CD4-positive, alpha-beta T cell treated with Interferon gamma for 1 hour (primary cell): ENCODE measurements at regions not wholly inside any gene's neighbourhood (a gene's known extent, or its start where the extent isn't known, plus 50 kb on each side); places are given as distances from the start of the nearest gene placed in this dataset.

ENCODE experiments used
- DNase-seq: peaks from one replicate; pipeline ENCODE4 v3.0.0-alpha.2; 2020

GRCh38 chr22:47782328-47783075 is 1020.1 kb downstream of the TBC1D22A start:
- DNase-seq = no peak

DNA sequence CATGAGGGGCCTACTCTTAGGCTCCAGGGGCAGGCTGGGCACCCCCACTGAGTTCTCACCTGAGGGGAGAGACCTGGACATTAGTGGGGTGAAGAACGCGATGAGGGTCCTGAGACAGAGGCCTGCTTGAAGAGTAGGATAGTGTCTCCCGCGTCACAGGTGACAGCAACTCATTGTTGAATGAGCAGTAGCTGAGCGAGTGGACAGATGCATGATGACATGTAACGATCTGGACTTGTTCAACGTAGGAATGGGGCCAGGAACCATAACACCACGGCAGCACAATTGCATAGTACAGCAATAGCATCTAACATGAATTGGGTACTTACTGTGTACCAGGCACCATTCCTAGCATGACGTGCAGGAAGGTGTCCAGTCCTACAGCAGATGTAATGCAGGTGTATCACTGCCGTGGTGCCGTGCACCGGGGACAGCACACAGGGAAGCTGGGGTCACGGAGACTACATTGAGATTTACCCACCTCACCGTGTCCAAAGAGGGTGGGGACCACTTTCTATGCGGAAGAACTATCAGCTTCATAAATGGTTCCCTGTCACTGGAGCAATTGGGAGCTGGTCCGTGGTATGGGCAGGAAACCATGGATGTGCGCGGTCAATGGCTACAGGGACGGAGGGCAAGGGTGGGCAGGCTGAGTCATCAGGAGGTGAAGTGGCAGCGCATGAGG is 1019.1 kb downstream of the TBC1D22A start:
- no peak for DNase-seq

DNA sequence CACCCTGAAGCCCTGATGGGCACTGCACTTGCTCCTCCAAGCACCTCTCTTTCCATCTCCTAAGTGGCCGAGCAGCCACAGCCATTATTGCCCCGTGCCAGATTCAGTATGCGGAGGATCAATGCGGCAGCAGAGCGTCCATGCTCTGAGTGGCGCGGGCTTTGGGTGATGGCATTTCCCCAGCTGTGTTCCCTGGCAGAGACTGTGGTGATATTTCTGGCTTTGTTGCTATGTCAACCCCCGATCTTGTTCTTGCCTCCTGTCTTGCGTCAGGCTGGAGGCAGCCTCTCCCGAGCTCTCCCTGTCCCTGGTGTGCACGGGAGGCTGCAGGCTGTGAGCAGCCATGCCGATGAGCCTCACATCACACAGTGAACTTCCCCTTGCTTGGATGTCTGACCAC is 1018.6 kb downstream of the TBC1D22A start:
- no peak for DNase-seq

- no peak for DNase-seq
These were observed 1017.9 kb downstream of the TBC1D22A start for GRCh38 chr22:47780281-47780875.

DNA sequence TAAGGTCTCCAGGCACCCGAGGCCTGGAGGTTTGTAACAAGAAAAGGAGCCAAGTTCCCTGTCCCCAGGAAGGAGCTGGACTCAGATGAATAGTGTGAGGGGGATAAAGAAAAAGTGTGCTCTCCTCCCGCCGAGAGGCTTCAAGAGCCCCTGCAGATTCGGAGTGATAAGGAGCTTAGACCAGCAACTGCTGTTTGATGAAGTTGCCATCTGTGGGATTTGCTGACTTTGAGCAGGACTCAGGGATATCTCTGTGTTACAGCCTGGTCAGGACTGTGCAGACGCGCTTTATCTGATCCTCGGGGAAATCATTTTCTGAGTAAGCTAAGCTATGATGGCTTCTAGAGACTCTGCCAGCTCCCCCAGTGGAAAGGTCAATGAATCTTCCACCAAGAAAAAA is 1017.0 kb downstream of the TBC1D22A start:
- no peak for DNase-seq

- DNase-seq = no peak
These were observed 1015.8 kb downstream of the TBC1D22A start for GRCh38 chr22:47778160-47778658.

DNA sequence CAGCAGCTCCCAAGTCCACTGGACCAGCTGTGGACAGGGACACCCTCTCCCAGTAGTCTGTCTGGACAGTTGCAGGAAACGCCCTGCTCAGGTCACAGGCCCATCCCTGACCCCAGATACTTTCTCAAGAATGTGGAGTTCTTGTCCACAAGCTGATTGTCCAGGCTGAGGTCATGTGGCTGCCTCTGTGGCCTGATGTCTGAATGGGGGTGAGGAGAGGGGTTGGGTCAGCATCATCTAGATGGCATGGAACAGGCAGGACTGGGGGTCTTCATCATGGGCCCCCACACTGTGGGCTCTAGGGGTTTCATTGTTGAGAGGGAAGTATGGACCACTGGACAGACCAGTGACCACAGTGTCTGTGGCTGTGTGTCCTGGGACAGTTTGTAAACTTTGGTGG is 1015.0 kb downstream of the TBC1D22A start:
- DNase-seq = no peak

DNA sequence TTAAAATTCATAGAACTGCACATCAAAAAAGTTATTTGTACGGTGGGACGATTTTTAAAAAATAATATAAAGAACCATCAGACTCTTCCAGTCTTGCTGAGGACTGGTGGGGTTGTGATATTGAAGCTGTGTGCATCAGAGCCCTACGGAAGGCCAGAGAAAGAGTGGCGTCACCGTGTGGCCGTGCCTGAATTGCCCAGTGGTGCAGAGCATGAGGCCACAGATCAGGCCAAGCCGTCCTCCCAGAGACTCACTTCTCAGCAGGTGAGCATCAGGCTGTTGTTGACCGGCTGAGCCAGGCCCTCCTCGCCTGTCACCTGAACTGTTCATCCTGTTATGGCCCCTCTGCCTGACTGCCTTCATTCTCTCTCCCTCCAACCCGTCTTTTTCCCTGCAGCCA is 1013.9 kb downstream of the TBC1D22A start:
- no peak for DNase-seq

GRCh38 chr22:47775686-47776085 is 1013.2 kb downstream of the TBC1D22A start:
- no peak for DNase-seq

DNA sequence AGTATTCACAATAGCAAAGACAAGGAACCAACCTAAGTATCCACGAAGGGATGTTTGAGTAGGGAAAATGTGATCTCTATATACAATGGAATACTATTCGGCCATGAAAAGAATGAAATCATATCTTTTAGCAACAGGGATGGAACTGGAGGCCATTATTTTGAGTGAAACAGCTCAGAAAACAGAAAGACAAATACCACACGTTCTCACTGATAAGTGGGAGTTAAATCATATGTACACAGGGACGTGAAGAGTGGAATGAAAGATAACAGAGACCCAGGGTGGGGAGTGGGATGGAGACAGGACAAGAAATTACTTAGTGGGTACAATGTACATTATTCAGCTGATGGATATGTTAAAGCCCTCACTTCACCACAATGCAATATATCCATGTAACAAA is 1012.7 kb downstream of the TBC1D22A start:
- DNase-seq = no peak

DNA sequence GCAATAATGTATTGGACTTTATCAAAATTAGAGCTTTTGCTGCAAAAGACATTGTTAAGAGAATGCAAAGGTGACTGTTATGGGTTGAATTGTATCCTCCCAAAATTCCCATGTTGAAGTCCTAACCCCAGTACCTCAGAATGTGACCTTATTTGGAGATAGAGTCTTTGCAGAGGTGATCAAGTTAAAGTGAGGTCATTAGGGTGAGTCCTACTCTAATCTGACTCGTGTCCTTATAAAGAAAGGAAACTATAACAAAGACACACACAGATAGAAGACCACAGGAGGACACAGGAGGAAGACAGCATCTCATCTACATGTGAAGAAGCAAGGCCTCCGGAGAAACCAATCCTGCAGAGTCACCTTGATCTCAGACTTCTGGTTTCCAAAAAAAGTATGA is 1011.2 kb downstream of the TBC1D22A start:
- DNase-seq = no peak

DNA sequence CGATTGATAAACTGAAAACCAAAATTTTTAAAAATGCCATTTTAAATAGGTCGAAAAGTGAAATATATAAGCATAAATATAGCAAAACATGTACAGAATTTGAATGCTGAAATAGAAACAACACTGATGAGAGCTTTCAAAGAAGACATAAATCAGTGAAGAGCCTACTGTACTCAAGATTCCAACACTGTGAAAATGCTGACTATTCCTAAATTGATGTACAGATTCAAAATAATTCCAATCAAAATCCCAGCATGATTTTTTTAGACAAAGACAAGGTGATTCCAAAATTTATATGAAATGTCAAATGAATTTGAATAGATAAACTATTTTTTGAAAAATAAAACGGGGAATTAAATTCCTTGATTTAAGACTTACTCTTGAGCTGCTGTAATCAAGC is 1010.4 kb downstream of the TBC1D22A start:
- no peak for DNase-seq

- DNase-seq = no peak
These were observed 1007.2 kb downstream of the TBC1D22A start for GRCh38 chr22:47769652-47770051.

- no peak for DNase-seq
These were observed 1005.6 kb downstream of the TBC1D22A start for GRCh38 chr22:47768027-47768426.

DNA sequence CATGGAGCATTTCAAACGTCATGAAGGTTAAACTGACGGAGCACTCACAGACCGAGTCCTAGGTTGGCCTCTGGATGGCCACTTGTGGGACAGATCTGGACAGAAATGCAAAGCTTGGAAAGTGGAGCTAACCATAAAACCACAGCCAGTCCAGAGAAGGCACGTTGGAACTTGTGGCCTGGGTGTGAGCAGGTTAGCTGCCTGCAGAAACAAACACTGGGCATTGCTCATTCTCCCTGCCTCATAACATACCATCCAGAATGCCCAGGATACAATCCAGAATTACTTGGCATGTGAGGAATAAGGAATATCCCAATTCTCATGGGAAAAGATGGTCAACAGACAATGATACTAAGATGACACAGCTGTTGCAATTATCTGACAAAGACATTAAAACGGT is 1005.0 kb downstream of the TBC1D22A start:
- DNase-seq = no peak

- no peak for DNase-seq
These were observed 1003.3 kb downstream of the TBC1D22A start for GRCh38 chr22:47765757-47766156.

GRCh38 chr22:47762141-47762540 is 999.7 kb downstream of the TBC1D22A start:
- DNase-seq = no peak

GRCh38 chr22:47759909-47760308 is 997.5 kb downstream of the TBC1D22A start:
- DNase-seq = no peak

GRCh38 chr22:47757741-47758140 is 995.3 kb downstream of the TBC1D22A start:
- DNase-seq = no peak

DNA sequence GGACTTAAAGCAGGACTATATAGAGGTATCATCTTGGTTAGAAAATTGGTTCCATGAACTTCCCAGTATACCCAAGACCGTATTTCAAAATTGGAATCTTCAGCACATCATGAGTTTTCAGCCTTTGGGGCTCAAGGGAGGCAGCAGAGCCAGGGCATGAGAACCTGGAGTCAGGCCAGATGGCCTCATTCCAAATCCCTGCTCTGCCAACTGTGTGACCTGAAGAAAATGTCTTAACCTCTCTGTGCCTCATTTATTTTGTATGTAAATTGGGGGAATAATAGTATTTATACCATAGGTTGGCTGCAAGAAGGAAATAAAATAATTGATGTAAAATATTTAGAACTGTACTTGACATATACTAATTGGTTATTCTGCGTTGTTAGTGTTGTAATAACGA is 987.6 kb downstream of the TBC1D22A start:
- DNase-seq = no peak

DNA sequence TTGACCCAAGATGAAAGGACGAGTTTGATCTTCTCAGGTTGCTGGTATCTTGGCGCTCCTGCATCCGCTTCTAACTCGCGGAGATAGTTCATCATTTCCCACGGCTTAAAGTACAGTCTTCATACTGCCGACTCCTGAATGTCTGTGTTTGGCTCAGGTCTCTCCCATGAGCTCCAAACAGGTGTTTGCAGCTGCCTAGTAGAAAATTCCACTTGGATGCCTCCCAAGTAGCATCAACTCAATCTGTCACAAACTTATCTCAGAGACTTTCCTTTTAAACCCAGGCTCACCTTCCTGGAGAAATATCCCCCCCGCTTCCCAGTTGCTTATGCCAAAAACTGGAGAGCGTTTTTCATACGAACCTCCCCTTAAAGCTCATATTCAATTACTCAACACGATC is 986.5 kb downstream of the TBC1D22A start:
- no peak for DNase-seq

GRCh38 chr22:47748271-47748670 is 985.8 kb downstream of the TBC1D22A start:
- DNase-seq = no peak

DNA sequence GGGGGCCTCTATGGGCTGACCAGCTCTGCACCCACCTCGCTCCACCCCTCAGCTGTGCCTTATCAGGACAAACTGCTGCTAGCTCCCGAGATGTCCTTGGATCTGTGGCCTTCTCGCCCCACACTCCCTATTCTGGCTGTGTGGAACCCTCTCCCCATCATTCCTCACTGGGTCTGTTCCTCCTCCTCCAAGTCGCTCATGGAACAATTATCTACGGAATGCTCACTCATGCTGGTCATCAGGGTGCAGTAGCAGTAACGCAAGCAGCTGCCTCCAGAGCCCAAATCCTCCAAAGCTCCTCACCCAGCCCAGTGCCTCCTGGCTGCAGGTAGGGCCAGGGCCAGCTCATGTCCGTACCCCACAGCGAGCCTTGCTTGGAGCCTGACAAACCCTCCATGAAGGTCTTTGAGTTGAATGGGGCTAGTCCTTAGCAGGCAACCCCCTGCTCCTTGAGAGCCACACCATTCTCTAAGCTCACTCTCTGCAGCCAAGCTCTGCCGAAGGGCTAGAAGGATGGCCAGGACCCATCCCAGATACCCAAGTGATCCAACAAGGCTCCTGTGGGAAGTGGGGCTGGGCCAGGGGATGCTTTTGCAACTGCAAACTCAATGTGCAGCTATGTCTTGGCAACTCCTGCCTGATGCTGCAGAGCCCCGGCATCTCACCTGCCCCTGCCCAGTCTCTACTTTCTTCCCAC is 977.8 kb downstream of the TBC1D22A start:
- DNase-seq = no peak
